NCI-H128 (cell line): ENCODE measurements at regions not wholly inside any gene's neighbourhood (a gene's known extent, or its start where the extent isn't known, plus 50 kb on each side); places are given as distances from the start of the nearest gene placed in this dataset.
"Not testable (repeated sequence)": the region's sequence is repeated elsewhere in the genome, so short reads cannot be mapped to it uniquely, and the experiment has no call there.

Source experiments
- DNase-seq: peaks from one replicate; lab custom pipeline; 2025; ENCODE audit not compliant: unreplicated experiment; lab: John Stamatoyannopoulos, UW

DNA sequence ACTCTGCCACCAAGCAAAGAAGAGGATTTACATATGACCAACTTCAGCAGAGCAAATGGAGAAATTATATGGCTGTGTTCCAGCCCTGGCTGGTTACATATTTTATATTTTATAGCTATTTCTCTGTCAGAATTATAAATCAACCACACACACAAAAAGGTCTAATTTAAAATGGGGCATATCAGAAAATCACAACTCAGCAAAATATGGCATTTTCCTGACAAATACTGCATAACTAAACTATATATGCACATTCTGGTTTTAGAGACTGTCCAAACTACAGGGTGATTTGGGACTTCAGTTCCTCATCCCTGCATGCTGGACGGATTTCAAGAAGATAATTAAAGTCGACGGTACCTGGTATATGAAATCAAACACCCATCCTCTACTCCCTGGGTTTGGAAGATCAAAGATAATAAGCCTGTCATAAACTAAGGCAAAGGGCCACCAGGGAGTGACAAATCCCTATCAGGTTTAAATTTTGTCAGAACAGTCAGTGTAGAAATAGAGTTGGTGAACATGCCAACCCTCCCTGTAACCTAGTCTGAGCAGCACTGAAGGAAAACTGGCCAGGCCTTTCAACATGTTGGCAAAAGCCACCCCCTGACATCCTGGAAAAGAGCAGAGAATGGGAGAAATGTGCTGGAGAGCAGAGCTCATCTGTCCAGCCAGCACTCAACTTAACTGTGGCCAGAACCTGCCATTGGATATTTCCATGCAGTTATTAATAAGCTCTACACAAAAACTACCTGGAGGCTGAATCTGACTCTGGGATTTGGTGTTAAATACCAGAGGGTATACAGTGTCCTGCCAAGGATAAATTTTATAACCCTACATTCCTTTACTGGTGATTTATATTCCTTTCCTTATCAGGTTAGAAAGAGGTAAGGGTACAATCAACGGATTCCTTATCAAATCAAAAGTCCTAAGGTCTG lies 235.7 kb downstream of the ENC1 start:
- DNase-seq = no peak

DNA sequence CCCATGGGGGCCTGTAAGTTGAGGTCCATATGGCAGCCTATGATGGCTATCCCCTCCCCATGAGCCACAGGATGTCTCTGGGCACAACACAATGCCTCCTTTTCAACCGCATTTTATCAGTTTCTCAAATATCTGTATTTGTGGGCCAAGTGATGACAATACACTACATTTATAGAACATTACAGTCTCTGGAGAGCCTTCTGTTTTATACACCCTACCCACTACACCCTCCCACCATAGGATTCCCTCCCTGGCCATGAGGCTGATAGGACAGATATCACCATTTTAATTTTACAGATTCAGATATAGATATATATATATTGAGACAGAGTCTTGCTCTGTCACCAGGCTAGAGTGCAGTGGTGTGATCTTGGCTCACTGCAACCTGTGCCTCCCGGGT lies 236.8 kb downstream of the ENC1 start:
- DNase-seq = no peak

DNA sequence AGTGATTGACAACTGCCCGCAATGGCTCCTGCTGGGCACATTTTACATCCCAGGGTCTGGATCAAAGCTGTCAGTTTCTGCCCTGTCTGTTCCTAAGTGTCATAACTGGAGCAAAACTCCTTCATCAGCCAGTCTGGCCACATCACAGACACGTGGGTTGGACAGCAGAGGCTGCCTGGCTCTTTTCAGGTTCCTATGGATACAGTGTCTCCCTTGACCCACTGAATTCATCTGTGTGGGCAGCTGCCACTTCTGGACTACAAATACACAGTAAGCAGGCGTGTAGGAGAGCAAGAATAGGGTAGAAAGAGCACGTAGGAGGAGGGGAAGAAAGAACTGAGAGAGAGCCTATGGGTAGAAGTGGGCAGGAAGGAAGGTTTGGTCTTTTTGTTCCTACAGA lies 238.0 kb downstream of the ENC1 start:
- no peak for DNase-seq

DNA sequence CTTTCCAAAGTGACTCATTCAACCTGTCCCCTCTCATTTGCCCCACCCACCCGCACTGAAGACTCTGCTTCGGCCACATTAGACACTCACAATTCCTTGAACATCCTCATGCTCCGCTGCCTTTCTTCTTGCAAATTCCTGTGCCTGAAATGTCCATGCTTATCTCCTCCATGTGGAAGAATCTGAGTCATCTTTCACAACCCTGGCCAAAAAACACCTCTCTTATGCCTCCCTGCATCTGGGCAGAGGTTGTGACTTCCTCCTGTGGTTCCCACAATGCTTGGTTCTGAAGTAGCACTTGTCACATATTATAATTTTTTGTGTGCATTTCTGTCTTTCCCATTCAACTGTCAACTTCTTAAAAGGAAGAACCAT lies 238.6 kb downstream of the ENC1 start:
- DNase-seq = no peak

DNA sequence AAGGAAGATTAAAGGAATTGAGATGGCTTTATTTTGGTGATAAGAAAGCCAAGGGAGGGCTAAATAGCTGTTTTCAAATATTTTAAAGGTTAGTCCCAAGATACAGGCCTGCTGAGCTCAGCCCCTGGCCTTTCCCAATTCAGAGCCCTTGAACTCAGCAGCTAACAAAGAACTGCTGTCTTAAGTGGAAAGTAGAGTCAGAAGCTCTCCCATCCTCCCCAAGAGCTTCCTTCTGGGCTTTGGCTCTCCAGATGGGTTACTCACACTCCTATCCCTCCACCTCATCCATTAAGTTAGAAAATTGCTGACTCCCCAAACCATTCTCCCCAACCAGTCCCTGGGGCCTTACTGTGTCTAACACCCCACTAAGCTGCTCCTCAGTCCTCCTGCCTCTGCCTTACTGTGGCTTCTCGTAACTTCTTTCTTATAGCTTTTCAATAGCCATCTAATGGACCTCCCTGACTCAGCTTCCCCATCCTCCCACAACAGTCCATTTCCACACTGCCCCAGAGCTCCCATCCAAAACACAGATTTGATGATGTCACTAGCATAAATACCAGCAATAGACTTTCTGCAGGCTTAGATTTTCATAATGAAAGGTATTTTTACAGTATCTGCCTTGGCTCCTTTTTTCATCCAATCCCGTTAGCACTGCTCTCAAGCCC lies 239.1 kb downstream of the ENC1 start:
- DNase-seq = no peak

DNA sequence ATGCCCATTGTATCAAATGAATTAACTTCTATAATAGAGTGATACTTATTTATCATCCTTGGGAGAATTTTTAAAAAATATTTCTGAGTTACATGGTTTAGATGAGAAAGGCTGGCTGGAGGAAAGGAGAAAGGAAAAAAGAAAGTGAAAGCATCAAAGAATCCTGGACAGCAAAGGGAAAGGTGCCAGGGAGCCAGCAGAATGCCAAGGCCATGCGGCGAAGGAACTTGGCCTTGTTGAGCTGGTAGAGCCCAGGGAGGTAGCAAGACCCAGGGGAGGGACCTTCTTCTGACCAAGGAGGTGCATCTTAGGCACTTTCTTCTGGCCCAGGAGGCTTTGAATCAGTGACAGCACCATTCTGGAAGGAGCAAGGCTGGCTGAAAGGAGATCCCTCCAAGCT lies 240.5 kb downstream of the ENC1 start:
- no peak for DNase-seq

DNA sequence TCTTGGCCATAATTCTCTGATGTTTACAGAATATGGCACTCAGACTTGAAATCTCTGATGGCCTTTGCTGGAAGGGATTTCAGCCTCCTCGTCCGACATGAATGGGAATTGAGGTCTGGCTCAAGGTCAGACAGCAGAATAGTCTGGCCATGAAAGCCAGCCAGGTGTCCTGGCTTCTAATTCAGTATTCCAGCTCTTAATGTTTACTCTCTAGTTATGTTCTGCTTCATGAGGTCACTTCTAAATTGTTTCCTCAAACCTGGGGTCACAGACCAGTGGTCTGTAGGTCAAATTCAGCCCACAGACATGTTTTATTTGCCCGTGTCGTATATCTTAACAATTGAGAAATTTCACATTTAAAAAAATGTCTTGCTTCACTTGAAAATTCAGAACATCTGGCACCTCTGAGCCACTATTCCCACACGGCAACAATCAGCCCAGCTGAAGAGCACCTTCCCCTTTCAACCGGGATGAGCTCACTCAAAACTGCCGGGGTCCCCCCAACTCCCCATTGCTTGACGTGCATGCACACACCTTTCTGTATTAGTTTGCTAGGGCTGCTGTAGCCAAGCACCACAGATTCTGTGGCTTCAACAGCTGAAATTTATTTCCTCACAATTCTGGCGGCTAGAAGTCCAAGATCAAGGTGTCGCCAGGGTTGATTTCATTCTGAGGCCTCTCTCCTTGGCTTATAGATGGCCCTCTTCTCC lies 243.5 kb downstream of the ENC1 start:
- DNase-seq = no peak

DNA sequence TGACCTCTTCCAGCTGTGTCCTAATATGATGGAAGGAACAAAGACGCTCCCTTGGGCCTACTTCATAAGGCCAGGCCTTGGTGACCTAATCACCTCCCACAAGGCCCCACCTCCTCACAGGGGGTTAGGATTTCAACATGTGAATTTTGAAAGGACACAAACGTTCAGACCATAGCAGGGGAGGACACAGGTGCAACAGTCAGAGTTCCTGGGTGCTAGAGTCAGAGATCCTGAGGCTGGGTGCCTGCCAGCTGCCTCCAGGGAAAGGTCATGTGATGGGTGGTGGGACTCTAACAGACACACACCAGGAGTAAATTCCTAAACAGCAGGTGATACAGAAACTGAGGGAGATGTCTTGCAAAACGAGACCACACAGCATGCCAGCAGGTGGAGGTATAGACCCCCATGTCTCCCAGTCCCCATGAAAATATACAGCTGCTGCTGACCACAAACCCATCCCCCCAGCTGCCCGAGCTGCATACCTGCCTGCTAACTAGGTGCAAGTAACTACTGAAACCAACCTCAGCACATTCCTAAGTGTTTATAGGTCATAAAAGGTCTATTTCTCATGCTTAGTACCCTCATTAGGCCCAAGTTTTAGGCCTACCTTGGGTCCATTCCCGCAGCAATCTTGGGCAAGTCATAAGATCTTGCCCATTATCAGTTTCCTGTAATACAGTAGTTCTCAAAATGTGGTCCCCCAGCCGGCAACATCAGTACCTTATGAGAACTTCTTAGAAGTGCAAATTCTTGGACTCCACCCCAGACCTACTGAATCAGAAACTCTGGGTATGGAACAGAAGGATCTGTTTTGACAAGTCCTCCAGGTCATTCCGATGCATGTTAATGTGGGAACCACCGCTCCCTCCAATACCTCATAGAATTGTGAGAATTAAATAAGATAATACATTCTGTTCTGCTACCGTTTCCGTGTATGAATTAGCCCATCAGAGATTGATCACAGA lies 245.3 kb downstream of the ENC1 start:
- DNase-seq = no peak

DNA sequence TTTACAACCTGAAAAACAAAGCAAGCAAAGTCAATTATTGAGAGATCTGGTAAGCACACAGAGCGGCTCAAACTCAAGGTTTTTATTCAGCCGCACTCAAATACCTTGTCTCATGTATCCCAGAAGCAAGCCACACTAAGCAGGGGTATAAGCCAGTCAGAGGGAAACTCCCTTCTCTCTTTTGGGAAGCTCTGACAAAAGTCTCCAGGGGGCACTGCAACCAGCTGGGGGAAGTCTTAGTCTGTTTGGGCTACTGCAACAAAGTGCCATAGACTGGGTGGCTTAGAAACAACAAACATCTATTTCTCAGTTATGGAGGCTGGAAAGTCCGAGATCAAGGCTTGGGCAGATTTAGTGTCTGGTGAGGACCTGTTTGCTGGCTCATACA lies 246.0 kb downstream of the ENC1 start:
- DNase-seq = no peak

DNA sequence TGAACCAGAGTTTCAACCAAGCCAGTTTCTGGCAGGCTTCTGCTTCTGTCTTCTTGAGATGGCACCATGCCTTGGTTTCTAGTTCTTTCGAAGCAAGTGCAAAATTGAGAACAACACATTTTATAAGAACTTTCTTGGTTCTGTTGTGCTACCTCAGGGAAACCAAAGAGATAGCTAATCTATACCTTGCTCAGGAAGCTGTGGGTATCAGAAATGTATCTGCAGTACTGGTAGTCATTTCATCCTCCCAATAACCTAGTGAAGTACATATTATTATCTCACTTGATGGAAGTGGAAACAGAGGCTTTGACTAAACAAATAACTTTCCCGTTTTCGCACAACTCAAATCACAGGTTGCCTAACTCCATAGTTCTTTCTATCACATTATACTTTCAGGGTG lies 246.6 kb downstream of the ENC1 start:
- DNase-seq = no peak

DNA sequence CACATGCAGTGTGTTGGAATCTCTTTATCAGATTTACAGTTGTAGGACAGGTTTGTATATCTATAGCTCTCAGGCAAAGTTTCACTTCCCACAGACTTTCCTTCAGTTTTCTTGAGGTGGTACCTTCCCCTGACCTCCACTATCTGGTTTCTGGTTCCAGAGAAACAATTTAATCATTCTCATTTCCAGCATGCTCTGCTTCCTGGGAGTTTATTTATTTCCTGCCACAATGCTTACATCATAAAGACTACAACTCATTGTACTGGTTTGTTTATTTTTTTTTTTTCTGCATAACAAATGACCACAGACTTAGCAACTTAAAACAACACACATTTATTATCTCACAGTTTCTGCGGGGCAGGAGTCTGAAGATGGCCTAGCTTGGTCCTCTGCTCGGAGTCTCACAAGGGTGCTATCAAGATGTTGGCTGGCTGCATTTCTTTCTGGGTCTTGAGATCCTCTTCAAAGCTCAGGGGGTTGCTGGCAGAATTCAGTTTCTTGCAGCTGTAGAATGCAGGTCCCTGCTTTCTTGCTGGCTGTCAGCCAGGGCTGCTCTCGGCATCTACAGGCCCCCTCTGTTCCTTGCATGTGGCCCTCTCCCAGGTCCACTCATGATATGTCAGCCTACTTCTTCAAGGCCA lies 247.7 kb downstream of the ENC1 start:
- no peak for DNase-seq

DNA sequence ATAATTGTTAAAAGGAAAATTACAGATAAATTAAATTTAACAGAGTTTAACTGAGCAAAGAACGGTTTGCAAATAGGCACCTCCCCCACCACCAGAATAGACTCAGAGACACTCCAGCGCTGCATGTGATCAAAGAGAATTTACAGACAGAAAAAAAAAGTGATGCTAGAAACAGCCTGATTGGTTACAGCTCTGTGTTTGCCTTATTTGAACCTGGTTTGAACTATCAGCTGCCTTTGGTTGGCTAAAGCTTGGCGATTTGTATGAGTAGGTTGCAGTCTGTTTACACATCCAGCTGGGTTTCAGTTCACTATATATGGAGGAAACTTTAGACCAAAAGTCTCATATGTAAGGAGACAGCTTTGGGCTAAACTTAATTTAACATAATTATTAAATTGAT lies 249.1 kb downstream of the ENC1 start:
- DNase-seq = no peak

DNA sequence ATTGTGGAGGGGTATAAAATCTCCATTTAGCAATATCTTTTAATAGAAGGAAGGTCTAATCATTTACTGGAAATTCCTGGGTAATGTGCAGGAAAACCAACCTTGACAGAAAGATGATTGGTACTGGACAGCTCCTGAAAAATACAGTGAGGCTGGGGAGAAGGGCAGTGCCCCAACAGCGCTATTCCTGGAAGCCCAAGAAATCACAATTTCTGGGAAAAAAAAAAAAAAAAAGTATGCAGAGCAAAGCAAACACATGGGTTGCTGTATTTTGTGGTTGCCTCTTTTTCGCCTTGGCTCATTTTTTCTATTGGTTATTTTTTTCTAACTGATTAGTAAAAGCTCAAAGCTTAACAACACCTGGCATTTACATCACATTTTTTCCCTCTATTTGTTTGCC lies 249.7 kb downstream of the ENC1 start:
- DNase-seq = no peak

DNA sequence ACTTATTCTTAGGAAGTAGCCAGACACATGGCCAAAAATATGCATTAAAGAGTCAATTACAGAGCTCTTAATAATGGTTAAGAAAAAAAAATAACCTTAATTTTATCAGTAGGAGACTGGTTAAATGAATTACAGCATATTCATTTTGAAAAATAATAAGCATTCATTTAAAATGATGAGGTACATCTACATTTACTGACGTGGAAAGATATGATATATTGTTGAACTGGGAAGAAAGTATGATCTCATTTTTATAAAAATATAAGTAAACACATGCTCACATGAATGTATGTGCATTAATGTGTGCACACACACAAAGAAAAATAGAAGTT lies 250.3 kb downstream of the ENC1 start:
- no peak for DNase-seq

DNA sequence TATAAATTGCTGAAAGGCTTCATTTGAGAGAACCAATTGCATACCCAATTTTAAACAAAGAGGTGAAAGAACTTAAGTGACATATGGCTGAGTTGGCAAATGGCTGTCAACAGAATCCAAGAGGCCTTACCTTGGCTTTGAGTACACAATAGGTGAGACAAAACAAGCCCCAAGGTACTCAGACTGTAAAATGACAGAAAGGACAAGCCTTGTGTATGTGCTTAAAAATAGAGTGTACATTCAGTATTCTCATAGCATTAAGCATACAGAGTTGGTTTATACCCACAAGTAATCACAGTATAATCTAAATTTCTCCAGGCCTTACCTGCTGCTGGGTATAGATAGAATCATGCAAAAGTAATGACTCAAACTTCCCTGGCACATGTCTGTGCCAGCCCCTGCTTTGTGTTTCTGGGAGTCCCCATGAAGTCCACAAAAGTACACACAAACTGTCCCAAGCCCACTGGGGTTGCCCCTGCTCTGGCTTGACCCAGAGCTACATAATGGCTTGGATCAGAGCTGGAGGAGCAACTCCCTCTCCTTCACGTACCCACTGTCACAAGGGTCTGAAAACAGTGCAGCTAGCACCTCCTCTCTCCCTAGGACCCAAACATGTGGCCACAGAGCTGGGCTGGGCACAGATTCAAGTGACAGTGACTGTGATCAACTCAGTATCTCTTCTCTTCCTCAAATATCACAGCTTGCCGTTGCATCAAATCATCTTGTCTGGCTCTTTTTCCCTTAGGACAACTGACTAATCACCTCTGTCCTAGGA lies 250.8 kb downstream of the ENC1 start:
- no peak for DNase-seq

DNA sequence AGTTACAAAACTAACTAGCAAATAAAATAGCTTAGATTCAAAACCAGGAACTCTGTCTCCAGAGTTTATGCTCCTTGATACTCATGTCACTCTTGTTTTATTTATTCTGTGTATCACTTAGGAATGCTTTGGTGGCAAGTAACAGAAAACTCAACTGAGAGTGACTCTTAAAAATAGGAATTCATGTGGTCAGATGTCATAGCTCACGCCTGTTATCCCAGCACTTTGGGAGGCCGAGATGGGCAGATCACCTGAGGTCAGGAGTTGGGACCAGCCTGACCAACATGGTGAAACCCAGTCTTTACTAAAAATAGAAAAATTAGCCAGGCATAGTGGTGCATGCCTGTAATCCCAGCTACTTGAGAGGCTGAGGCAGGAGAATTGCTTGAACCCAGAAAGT lies 252.1 kb downstream of the ENC1 start:
- not testable (repeated sequence) for DNase-seq

DNA sequence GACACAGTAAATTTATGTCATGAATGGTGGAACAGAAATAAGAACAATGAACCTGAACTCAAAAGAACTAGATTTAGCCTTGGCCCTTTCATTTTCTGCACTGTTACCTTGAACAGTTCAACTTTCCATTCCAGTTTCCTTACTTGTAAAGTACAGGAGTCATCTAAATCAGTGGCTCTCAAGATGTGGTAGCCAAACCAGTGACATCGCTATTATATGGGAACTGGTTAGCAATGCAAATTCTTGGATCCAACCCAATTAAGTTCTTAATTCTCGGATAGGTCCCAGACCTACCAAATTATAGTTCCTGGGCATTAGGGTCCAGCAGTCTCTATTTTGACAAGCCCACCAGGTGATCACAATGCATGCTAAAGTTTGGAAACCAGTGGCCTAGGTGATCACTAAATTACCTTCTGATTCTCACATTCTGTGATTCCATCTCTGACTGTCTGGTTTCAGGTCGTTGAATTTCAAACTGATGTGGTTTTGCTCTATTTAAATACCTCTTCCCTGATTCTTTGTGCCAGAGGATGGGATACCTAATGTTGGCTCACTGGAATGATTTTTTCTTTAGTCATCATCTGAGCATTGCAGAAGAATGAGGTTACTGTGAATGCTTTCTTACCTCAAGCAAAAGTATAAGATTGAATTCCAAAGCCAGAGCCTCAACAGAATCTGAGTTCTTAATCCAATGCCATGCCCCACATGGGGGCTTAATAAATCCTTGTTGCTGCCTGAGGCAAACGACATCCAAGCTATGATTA lies 253.8 kb downstream of the ENC1 start:
- DNase-seq = no peak

DNA sequence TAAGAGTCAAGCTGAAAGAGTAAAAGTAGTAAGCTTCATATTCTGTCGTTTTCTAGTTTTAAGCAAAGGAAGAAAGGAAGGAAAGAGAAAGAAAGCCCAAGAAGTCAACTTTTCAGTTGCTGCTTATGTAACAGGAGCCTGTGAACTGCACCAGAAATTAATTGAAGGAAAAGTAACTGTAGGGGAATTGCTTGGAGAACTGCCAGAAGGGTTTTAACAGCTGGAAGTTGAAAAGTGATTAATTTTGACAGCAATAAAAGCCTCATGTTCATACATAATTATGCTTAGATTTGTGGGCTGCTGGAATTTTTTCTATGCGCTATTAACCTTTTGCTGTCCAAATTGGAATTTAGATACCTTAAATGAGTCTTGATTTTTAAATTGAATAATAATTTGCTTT lies 255.7 kb downstream of the ENC1 start:
- no peak for DNase-seq

DNA sequence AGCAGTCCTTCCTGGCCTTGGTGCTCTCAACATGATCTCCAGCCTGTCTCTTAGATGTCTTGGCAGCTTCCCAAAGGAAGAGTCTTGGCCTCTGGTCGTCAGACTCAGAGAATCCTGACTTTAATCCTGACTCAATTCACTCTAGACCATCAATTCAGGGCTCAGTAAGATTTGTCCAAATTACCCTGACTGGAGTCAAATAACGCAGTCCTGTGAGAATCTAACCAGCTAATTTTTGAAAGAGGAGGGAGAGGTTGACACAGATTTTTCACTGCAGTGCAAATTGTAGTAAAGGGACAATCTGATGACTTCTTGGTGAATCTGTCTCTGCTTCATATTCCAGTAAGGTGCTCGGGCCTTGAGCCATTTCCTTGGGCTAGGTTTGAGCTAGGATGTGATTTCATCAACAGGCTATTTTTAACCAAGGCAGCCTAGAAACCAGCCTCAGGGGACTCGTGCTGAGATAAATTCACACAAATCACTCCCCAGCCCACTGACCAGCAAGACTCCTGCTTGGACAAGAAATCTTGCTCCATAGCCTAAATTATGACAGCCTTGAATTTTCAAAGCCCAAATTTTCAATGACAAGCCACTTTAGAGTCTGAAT lies 257.4 kb downstream of the ENC1 start:
- DNase-seq = no peak
